ENCODE measurements at regions not wholly inside any gene's neighbourhood (a gene's known extent, or its start where the extent isn't known, plus 50 kb on each side); places are given as distances from the start of the nearest gene placed in this dataset.

- TF ChIP-seq CTCF (IDR thresholded peaks at IDR 0.05; ENCODE audit: insufficient read depth, missing control alignments): no peak
- DNase-seq (ENCODE audit: insufficient read length, low spot score): no peak
- FAIRE-seq: no peak
Observed at GRCh38 chr1:57976216-57976615, 552.4 kb upstream of the DAB1 start.

- TF ChIP-seq CTCF (IDR thresholded peaks at IDR 0.05; ENCODE audit: insufficient read depth, missing control alignments): no peak
- DNase-seq (ENCODE audit: insufficient read length, low spot score) (no peak), FAIRE-seq (no peak)
Observed at GRCh38 chr1:57968321-57968720, 544.5 kb upstream of the DAB1 start.

- no peak for FAIRE-seq
- no peak for TF ChIP-seq CTCF (IDR thresholded peaks at IDR 0.05; ENCODE audit: insufficient read depth, missing control alignments)
Observed at GRCh38 chr1:57966751-57967406, 543.0 kb upstream of the DAB1 start.

GRCh38 chr1:57966340-57966739, 542.5 kb upstream of the DAB1 start:
- no peak for DNase-seq (ENCODE audit: insufficient read length, low spot score)
- no peak for TF ChIP-seq CTCF (IDR thresholded peaks at IDR 0.05; ENCODE audit: insufficient read depth, missing control alignments)
- FAIRE-seq: no peak

More at GRCh38 chr1:57966751-57967406, 543.0 kb upstream of the DAB1 start:
- DNase-seq (ENCODE audit: insufficient read length, low spot score): no peak

GRCh38 chr1:57963581-57963980, 539.7 kb upstream of the DAB1 start:
- no peak for FAIRE-seq
- no peak for TF ChIP-seq CTCF (IDR thresholded peaks at IDR 0.05; ENCODE audit: insufficient read depth, missing control alignments)
- DNase-seq (ENCODE audit: insufficient read length, low spot score): no peak

GRCh38 chr1:57959531-57960241, 535.8 kb upstream of the DAB1 start:
- FAIRE-seq: no peak
- no peak for TF ChIP-seq CTCF (IDR thresholded peaks at IDR 0.05; ENCODE audit: insufficient read depth, missing control alignments)
- no peak for DNase-seq (ENCODE audit: insufficient read length, low spot score)

- DNase-seq (ENCODE audit: insufficient read length, low spot score) (no peak), FAIRE-seq (no peak)
- TF ChIP-seq CTCF (IDR thresholded peaks at IDR 0.05; ENCODE audit: insufficient read depth, missing control alignments): no peak
Observed at GRCh38 chr1:57957576-57957975, 533.7 kb upstream of the DAB1 start.

Data from D721Med (cell line).